H9 (cell line): ENCODE measurements at regions not wholly inside any gene's neighbourhood (a gene's known extent, or its start where the extent isn't known, plus 50 kb on each side); places are given as distances from the start of the nearest gene placed in this dataset.
"Not testable (repeated sequence)": the region's sequence is repeated elsewhere in the genome, so short reads cannot be mapped to it uniquely, and the experiment has no call there.

Source experiments
- DNase-seq: peaks from one replicate; pipeline ENCODE4 v3.0.0-alpha.2; 2017
- H2AFZ ChIP-seq: one replicate; pipeline ENCODE4 v1.6.1; 2013; ENCODE audit warnings: mild to moderate bottlenecking, low read length, control low read depth, moderate library complexity
- H2AK5ac ChIP-seq: 2 replicates; pipeline ENCODE4 v1.6.1; 2013; ENCODE audit warnings: low read length, control low read depth, mixed read lengths; ENCODE audit not compliant: insufficient read length
- H2BK120ac ChIP-seq: one replicate; pipeline ENCODE4 v1.6.1; 2013; ENCODE audit warnings: low read depth, mild to moderate bottlenecking, low read length, control low read depth, inconsistent platforms; ENCODE audit not compliant: poor library complexity, severe bottlenecking
- H2BK12ac ChIP-seq: 2 replicates; pipeline ENCODE4 v1.6.1; 2013; ENCODE audit warnings: low read length, control low read depth, mixed read lengths, low read depth; ENCODE audit not compliant: insufficient read length
- H2BK15ac ChIP-seq: 2 replicates; pipeline ENCODE4 v1.6.1; 2013; ENCODE audit warnings: low read depth, low read length, control low read depth
- H2BK20ac ChIP-seq: one replicate; pipeline ENCODE4 v1.6.1; 2013; ENCODE audit warnings: low read depth, mild to moderate bottlenecking, low read length, control low read depth, inconsistent platforms; ENCODE audit not compliant: poor library complexity, severe bottlenecking
- H2BK5ac ChIP-seq: 2 replicates; pipeline ENCODE4 v1.6.1; 2013; ENCODE audit warnings: low read length, control low read depth, mixed read lengths; ENCODE audit not compliant: insufficient read length
- H3K14ac ChIP-seq: 2 replicates; pipeline ENCODE4 v1.6.1; 2013; ENCODE audit warnings: low read length, control low read depth; ENCODE audit not compliant: insufficient read depth
- H3K18ac ChIP-seq: 2 replicates; pipeline ENCODE4 v1.6.1; 2013; ENCODE audit warnings: low read depth, mild to moderate bottlenecking, mixed read lengths, low read length, control low read depth; ENCODE audit not compliant: insufficient read length
- H3K23ac ChIP-seq: 2 replicates; pipeline ENCODE4 v1.6.1; 2013; ENCODE audit warnings: low read length, control low read depth, mixed read lengths, low read depth; ENCODE audit not compliant: insufficient read length
- H3K23me2 ChIP-seq: 2 replicates; pipeline ENCODE4 v1.6.1; 2013; ENCODE audit warnings: low read depth, mild to moderate bottlenecking, mixed read lengths, low read length, control low read depth; ENCODE audit not compliant: insufficient read length, poor library complexity, severe bottlenecking
- H3K27ac ChIP-seq: 2 replicates; pipeline ENCODE4 v1.5.1; 2013; ENCODE audit warnings: low read length, control low read depth, mixed read lengths, low read depth; ENCODE audit not compliant: insufficient read length
- H3K27me3 ChIP-seq: 2 replicates; pipeline ENCODE4 v1.6.1; 2013; ENCODE audit warnings: low read length, control low read depth, inconsistent platforms; ENCODE audit not compliant: insufficient read depth
- H3K4ac ChIP-seq: 2 replicates; pipeline ENCODE4 v1.6.1; 2013; ENCODE audit warnings: low read depth, mild to moderate bottlenecking, control low read depth, inconsistent platforms, low read length, moderate library complexity
- H3K4me1 ChIP-seq: 2 replicates; pipeline ENCODE4 v1.6.1; 2013; ENCODE audit warnings: low read length, control low read depth, inconsistent platforms; ENCODE audit not compliant: insufficient read depth
- H3K4me2 ChIP-seq: 2 replicates; pipeline ENCODE4 v1.6.1; 2013; ENCODE audit warnings: low read length, control low read depth, mixed read lengths; ENCODE audit not compliant: insufficient read length, insufficient read depth
- H3K56ac ChIP-seq: 2 replicates; pipeline ENCODE4 v1.6.1; 2013; ENCODE audit warnings: low read depth, mild to moderate bottlenecking, mixed read lengths, low read length, control low read depth; ENCODE audit not compliant: insufficient read length
- H3K79me1 ChIP-seq: 2 replicates; pipeline ENCODE4 v1.6.1; 2013; ENCODE audit warnings: low read depth, mild to moderate bottlenecking, moderate library complexity, low read length, control low read depth, inconsistent platforms; ENCODE audit not compliant: insufficient read depth, poor library complexity, severe bottlenecking
- H3K79me2 ChIP-seq: 2 replicates; pipeline ENCODE4 v1.6.1; 2013; ENCODE audit warnings: low read length, control low read depth, inconsistent platforms; ENCODE audit not compliant: insufficient read depth
- H3K9ac ChIP-seq: 2 replicates; pipeline ENCODE4 v1.6.1; 2013; ENCODE audit warnings: low read length, control low read depth, mixed read lengths; ENCODE audit not compliant: insufficient read length; ENCODE audit errors: extremely low read depth
- H3K9me3 ChIP-seq: one replicate; pipeline ENCODE4 v1.6.1; 2013; ENCODE audit warnings: low read depth, low read length, inconsistent platforms; ENCODE audit not compliant: control insufficient read depth
- H3T11ph ChIP-seq: one replicate; pipeline ENCODE4 v1.6.1; 2013; ENCODE audit warnings: mild to moderate bottlenecking, low read length, control low read depth, inconsistent platforms
- H4K20me1 ChIP-seq: one replicate; pipeline ENCODE4 v1.6.1; 2013; ENCODE audit not compliant: control insufficient read depth, insufficient read length, insufficient read depth
- H4K5ac ChIP-seq: 2 replicates; pipeline ENCODE4 v1.6.1; 2013; ENCODE audit warnings: low read depth, mild to moderate bottlenecking, mixed read lengths, low read length, control low read depth; ENCODE audit not compliant: insufficient read length
- H4K8ac ChIP-seq: replicated peaks from 2 replicates; pipeline ENCODE4 v1.6.1; 2013; ENCODE audit warnings: low read length, control low read depth, mixed read lengths, low read depth; ENCODE audit not compliant: insufficient read length
- H4K91ac ChIP-seq: 2 replicates; pipeline ENCODE4 v1.6.1; 2013; ENCODE audit warnings: low read depth, mild to moderate bottlenecking, moderate library complexity, mixed read lengths, low read length, control low read depth; ENCODE audit not compliant: insufficient read length
- H3K27ac Mint-ChIP-seq, 3 experiments: 2 replicates in 2 of 3; 3 replicates in 1 of 3; pipeline ENCODE4 v1.8.0; 2020 to 2021; ENCODE audit warnings: mixed read lengths in 3 of 3, mild to moderate bottlenecking in 1 of 3, moderate library complexity in 1 of 3
- H3K27me3 Mint-ChIP-seq: 2 replicates; pipeline ENCODE4 v1.8.0; 2021; ENCODE audit warnings: low read depth, mild to moderate bottlenecking, moderate library complexity, mixed read lengths
- H3K36me3 Mint-ChIP-seq, 3 experiments: 2 replicates in 2 of 3; 3 replicates in 1 of 3; pipeline ENCODE4 v1.8.0; 2020 to 2021; ENCODE audit warnings: low read depth in 3 of 3, mixed read lengths in 3 of 3; ENCODE audit not compliant: insufficient read depth in 1 of 3
- H3K4me1 Mint-ChIP-seq, 2 experiments: 2 replicates each; pipeline ENCODE4 v1.8.0; 2020; ENCODE audit warnings: mixed read lengths in 2 of 2
- H3K4me3 Mint-ChIP-seq, 2 experiments: 2 replicates in 1 of 2; 3 replicates in 1 of 2; pipeline ENCODE4 v1.8.0; 2020 to 2021; ENCODE audit warnings: mild to moderate bottlenecking in 2 of 2, mixed read lengths in 2 of 2, moderate library complexity in 1 of 2
- H3K9me3 Mint-ChIP-seq, 2 experiments: 2 replicates in 1 of 2; 3 replicates in 1 of 2; pipeline ENCODE4 v1.8.0; 2020; ENCODE audit warnings: mild to moderate bottlenecking in 2 of 2, mixed read lengths in 2 of 2, moderate library complexity in 1 of 2
- TF ChIP-seq, protein P1 (sequence below): fragments of 200-600 bp; sonication (generic); conservative IDR thresholded peaks from 3 replicates; pipeline ENCODE4 v1.8.0; 2021; ENCODE audit warnings: antibody characterized with exemption, mild to moderate bottlenecking

DNA sequence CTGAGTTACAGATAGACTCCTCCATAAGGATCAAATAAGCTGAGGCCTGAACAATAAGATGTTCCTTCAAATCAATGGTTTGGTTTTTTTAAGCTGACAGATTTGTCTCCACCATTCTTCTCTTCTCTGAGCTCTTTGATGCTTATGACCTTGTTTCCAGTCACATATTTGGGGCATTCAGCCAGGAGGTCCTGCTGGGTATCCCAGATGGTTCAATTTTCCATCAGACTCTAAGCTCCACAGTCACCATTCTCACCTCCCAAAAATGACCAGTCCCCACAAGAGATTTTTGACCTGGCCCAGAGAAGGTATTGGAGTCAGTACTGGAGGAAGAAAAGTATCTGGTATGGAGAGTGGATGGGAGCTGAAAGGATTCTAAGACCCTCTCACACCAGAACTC lies 74.6 kb upstream of the FRMPD3 start:
- H3K9ac ChIP-seq = no peak overlapping the region
- H2AFZ ChIP-seq = no peak overlapping the region

DNA sequence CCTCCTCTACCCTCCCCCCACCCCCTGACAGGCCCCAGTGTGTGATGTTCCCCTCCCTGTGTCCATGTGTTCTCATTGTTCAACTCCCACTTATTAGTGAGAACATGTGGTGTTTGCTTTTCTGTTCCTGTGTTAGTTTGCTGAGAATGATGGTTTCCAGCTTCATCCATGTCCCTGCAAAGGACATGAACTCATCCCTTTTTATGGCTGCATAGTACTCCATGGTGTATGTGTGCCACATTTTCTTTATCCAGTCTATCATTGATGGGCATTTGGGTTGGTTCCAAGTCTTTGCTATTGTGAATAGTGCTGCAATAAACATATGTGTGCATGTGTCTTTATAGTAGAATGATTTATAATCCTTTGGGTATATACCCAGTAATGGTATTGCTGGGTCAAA lies 73.3 kb upstream of the FRMPD3 start:
- not testable (repeated sequence) for H3K9me3 ChIP-seq, H3K4ac ChIP-seq, H3K79me1 ChIP-seq, H2AFZ ChIP-seq, H3K4me3 Mint-ChIP-seq, H2AK5ac ChIP-seq, H4K8ac ChIP-seq, H4K91ac ChIP-seq, H2BK20ac ChIP-seq, H3T11ph ChIP-seq, H3K14ac ChIP-seq, H3K18ac ChIP-seq, H3K36me3 Mint-ChIP-seq, H2BK15ac ChIP-seq, H4K20me1 ChIP-seq, H3K23me2 ChIP-seq, H3K27ac Mint-ChIP-seq, H3K79me2 ChIP-seq, H2BK5ac ChIP-seq, H3K9ac ChIP-seq, H3K23ac ChIP-seq, H3K4me1 ChIP-seq, H3K27ac ChIP-seq, H3K27me3 ChIP-seq, H2BK120ac ChIP-seq, H2BK12ac ChIP-seq, H4K5ac ChIP-seq, H3K4me2 ChIP-seq, H3K27me3 Mint-ChIP-seq, DNase-seq, H3K56ac ChIP-seq
- H3K4me1 Mint-ChIP-seq = peaks cover 19 to 29% of the 10 kb centered on the region in 2 experiments
- H3K9me3 Mint-ChIP-seq = peaks cover 6 to 56% of the 10 kb centered on the region in 2 experiments; a peak in 3 of 5 replicates

More for the DNA sequence above, 74.6 kb upstream of the FRMPD3 start:
- H3K4me1 Mint-ChIP-seq = peaks cover 21 to 32% of the 10 kb centered on the region in 2 experiments
- Histone ChIP-seq H3K14ac (no peak overlapping the region), H3K4ac (no peak overlapping the region), H4K20me1 (no peaks in the 10 kb centered on the region), H3K27ac (no peak overlapping the region), H3K27me3 (no peaks in the 10 kb centered on the region), H2BK15ac (no peak overlapping the region), H3K79me1 (no peaks in the 10 kb centered on the region), H2BK5ac (no peak overlapping the region), H4K5ac (no peak overlapping the region), H2BK12ac (no peak overlapping the region), H3K56ac (no peak overlapping the region), H2BK20ac (no peak overlapping the region), H3K23ac (no peak overlapping the region), H3K9me3 (no peaks in the 10 kb centered on the region), H4K8ac (no peak overlapping the region), H3K4me2 (peak overlapping the region; percentile 4), H3K79me2 (no peaks in the 10 kb centered on the region), H2BK120ac (no peak overlapping the region), H3K23me2 (no peaks in the 10 kb centered on the region), H3K4me1 (peaks cover 3% of the 10 kb centered on the region; the same call in 1 of the 2 replicates), H2AK5ac (no peak overlapping the region), H4K91ac (no peak overlapping the region), H3K18ac (no peak overlapping the region), H3T11ph (no peak overlapping the region)
- TF ChIP-seq, protein P1, sequence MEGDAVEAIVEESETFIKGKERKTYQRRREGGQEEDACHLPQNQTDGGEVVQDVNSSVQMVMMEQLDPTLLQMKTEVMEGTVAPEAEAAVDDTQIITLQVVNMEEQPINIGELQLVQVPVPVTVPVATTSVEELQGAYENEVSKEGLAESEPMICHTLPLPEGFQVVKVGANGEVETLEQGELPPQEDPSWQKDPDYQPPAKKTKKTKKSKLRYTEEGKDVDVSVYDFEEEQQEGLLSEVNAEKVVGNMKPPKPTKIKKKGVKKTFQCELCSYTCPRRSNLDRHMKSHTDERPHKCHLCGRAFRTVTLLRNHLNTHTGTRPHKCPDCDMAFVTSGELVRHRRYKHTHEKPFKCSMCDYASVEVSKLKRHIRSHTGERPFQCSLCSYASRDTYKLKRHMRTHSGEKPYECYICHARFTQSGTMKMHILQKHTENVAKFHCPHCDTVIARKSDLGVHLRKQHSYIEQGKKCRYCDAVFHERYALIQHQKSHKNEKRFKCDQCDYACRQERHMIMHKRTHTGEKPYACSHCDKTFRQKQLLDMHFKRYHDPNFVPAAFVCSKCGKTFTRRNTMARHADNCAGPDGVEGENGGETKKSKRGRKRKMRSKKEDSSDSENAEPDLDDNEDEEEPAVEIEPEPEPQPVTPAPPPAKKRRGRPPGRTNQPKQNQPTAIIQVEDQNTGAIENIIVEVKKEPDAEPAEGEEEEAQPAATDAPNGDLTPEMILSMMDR = no peak
- H3K9me3 Mint-ChIP-seq = peaks cover 6 to 57% of the 10 kb centered on the region in 2 experiments; a peak in 3 of 5 replicates
- DNase-seq = no peak
- peaks cover 7% of the 10 kb centered on the region for H3K27me3 Mint-ChIP-seq
- no peak overlapping the region for H3K4me3 Mint-ChIP-seq
- H3K36me3 Mint-ChIP-seq = no peaks in the 10 kb centered on the region; a peak in 3 of 7 replicates
- H3K27ac Mint-ChIP-seq = no peak overlapping the region
